Cardiac muscle cell (in vitro differentiated cells and primary cell): ENCODE measurements at regions not wholly inside any gene's neighbourhood (a gene's known extent, or its start where the extent isn't known, plus 50 kb on each side); places are given as distances from the start of the nearest gene placed in this dataset.

Experiments used
- DNase-seq, 2 donors: peaks; one replicate each; pipeline versions ENCODE4 v3.0.0 to v3.0.0-alpha.2; 2010 to 2017; ENCODE audit warnings: low read depth in 1 of 2, low spot score in 1 of 2
- H3K27ac ChIP-seq: fragments of 200-600 bp; sonication (generic); 2 replicates; pipeline ENCODE4 v1.5.1; 2016
- H3K27me3 ChIP-seq: fragments of 200-600 bp; sonication (generic); 2 replicates; pipeline ENCODE4 v1.6.0; 2016; ENCODE audit warnings: control low read depth
- H3K36me3 ChIP-seq: fragments of 200-600 bp; sonication (generic); 2 replicates; pipeline ENCODE4 v1.5.1; 2016; ENCODE audit warnings: control low read depth
- H3K4me1 ChIP-seq: fragments of 200-600 bp; sonication (generic); 2 replicates; pipeline ENCODE4 v1.8.1; 2017; ENCODE audit warnings: low read depth, mild to moderate bottlenecking, mixed run types
- H3K4me3 ChIP-seq: fragments of 200-600 bp; sonication (generic); 2 replicates; pipeline ENCODE4 v1.5.1; 2016; ENCODE audit warnings: mild to moderate bottlenecking
- H3K9me3 ChIP-seq: fragments of 200-600 bp; sonication (generic); 2 replicates; pipeline ENCODE4 v1.5.1; 2017; ENCODE audit warnings: low read depth, mild to moderate bottlenecking, control low read depth
- TF ChIP-seq, protein P1 (sequence below): IDR thresholded peaks from 2 replicates; pipeline ENCODE4 v1.5.1; 2012; ENCODE audit warnings: low read depth, mild to moderate bottlenecking, low read length

DNA sequence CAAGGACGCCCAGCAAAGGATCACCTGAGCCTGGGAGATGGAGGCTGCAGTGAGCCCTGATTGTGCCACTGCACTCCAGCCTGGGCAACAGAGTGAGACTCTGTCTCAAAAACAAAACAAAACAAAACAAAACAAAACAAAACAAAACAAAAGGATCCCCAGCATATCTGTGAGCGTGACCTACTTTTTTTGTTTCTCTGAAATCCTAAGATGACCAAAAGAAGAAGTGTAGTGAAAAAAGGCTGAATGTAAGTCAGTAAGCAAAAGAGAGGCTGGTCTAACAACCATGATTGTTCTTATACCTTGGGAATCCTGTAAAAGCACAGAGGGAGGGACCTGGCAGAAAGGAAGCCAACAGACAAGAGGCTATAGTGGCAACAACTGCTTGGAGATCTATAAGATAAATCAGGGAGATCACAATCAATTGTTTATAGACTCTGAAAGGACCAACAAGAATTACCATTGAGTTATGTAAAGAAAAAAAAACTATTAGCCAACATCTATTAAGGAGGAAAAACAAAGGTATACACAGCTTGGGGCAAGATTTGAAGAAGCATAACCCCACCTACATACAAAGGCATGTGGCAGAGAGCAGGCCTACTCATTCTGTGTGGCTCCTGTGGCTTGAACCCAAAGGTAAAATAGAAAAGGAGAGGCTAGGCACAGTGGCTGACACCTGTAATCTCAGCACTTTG is 255.2 kb upstream of the KLF14 start:
- DNase-seq: no peak
- no peak overlapping the region for H3K4me3 ChIP-seq
- no peaks in the 10 kb centered on the region for H3K4me1 ChIP-seq
- H3K9me3 ChIP-seq: no peaks in the 10 kb centered on the region
- TF ChIP-seq, protein P1, sequence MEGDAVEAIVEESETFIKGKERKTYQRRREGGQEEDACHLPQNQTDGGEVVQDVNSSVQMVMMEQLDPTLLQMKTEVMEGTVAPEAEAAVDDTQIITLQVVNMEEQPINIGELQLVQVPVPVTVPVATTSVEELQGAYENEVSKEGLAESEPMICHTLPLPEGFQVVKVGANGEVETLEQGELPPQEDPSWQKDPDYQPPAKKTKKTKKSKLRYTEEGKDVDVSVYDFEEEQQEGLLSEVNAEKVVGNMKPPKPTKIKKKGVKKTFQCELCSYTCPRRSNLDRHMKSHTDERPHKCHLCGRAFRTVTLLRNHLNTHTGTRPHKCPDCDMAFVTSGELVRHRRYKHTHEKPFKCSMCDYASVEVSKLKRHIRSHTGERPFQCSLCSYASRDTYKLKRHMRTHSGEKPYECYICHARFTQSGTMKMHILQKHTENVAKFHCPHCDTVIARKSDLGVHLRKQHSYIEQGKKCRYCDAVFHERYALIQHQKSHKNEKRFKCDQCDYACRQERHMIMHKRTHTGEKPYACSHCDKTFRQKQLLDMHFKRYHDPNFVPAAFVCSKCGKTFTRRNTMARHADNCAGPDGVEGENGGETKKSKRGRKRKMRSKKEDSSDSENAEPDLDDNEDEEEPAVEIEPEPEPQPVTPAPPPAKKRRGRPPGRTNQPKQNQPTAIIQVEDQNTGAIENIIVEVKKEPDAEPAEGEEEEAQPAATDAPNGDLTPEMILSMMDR: no peak
- no peak overlapping the region for H3K27ac ChIP-seq
- H3K36me3 ChIP-seq: no peaks in the 10 kb centered on the region
- no peaks in the 10 kb centered on the region for H3K27me3 ChIP-seq

DNA sequence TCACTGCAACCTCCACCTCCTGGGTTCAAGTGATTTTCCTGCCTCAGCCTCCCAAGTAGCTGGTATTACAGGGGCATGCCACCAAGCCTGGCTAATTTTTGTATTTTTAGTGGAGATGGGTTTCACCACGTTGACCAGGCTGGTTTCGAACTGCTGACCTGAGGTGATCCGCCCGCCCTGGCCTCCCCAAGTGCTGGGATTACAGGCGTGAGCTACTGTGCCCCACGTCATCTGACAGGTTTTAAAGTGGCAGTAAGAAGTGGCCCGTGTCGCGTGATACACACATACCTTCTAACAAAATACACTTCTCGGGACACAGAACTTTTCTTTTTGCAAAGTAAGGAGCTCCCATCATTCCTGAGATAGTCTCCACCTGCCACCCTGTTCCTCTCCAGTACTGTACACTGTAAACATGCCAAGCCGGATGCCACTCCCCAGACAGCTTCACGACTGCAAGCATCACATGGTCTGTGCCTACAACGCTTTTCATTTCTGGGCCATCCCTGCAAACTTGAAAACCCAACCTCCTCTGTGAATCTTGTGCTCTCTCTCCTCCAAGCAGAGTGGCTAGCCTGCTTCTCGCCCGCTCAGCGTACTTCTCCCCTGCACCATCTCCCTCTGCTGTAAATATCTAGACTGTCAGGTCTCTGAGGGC is 256.3 kb upstream of the KLF14 start:
- H3K27ac ChIP-seq: no peak overlapping the region
- no peaks in the 10 kb centered on the region for H3K4me1 ChIP-seq
- no peaks in the 10 kb centered on the region for H3K9me3 ChIP-seq
- no peak overlapping the region for H3K4me3 ChIP-seq
- H3K27me3 ChIP-seq: no peaks in the 10 kb centered on the region
- H3K36me3 ChIP-seq: no peaks in the 10 kb centered on the region
- DNase-seq: no peak
- TF ChIP-seq, protein P1: no peak

DNA sequence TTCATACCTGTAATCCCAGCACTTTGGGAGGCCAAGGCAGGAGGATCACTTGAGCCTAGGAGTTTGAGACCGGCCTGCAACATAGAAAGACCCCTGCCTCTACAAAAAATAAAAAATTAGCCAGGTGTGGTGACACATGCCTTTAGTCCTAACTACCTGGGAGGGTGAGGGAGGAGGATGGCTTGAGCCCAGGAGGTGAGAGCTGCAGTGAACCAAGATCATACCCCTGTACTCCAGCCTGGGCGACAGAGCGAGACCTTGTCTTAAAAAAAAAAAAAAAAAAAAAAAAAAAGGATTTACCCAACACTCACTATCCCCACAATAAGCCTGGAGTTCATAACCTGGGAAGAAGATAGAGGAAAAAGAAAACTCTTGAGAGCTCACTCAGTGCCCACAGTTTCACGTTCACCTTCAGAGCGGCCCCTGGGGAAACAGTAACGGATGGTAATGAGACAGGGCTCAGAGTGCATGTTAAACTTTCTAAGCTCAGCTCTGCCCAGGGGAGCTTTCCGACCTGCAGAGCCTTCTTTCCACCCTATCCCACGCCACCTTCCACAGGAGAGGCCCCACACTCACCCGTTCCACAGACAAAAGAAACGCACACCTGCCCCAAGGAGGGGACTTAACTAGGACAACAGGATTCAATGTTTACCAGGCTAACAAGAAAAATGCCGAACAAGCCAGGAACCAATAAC is 259.8 kb upstream of the KLF14 start:
- TF ChIP-seq, protein P1: no peak
- Histone ChIP-seq H3K27me3 (no peaks in the 10 kb centered on the region), H3K9me3 (no peaks in the 10 kb centered on the region), H3K27ac (no peak overlapping the region), H3K4me3 (no peak overlapping the region), H3K4me1 (no peaks in the 10 kb centered on the region), H3K36me3 (no peaks in the 10 kb centered on the region)
- DNase-seq: no peak

DNA sequence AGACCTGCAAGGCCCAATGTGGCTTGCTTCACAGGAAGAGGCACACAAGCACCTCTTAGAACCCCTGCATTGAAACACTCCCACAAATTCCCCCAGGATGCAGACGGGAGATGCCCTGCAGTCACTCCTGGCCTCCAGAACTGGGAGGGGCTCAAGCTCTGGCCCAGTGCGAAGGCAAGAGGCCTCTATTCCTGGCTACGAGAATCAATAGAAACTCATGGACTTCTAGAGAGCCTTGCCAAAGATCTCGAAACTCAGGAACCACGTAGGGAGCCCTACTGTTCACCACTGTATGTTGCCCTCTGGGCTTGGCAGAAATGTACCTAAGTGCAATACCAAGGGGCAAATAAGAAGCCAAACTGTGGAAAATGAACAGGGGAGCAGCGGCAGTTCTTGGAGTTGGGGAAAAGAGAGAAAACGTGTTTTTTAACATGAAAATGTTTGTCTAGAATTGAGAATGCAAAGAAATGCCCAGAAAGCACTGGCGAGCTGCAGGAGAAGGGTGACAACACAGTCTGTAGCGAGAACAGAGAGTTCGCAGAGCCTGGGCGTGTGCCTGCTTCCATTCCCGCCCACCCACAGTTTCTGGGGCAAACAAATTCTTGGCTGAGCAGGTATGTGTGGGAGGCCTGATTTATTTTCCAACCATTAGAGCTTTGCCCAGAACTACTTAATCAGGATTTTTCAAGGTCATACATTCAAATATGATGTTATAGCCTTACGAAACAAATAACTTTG is 260.5 kb upstream of the KLF14 start:
- no peaks in the 10 kb centered on the region for H3K4me1 ChIP-seq
- H3K27ac ChIP-seq: no peak overlapping the region
- TF ChIP-seq, protein P1: no peak
- H3K27me3 ChIP-seq: no peaks in the 10 kb centered on the region
- DNase-seq: peak in 1 of 2 donors; percentile 47
- H3K9me3 ChIP-seq: no peaks in the 10 kb centered on the region
- H3K4me3 ChIP-seq: no peak overlapping the region
- no peaks in the 10 kb centered on the region for H3K36me3 ChIP-seq

DNA sequence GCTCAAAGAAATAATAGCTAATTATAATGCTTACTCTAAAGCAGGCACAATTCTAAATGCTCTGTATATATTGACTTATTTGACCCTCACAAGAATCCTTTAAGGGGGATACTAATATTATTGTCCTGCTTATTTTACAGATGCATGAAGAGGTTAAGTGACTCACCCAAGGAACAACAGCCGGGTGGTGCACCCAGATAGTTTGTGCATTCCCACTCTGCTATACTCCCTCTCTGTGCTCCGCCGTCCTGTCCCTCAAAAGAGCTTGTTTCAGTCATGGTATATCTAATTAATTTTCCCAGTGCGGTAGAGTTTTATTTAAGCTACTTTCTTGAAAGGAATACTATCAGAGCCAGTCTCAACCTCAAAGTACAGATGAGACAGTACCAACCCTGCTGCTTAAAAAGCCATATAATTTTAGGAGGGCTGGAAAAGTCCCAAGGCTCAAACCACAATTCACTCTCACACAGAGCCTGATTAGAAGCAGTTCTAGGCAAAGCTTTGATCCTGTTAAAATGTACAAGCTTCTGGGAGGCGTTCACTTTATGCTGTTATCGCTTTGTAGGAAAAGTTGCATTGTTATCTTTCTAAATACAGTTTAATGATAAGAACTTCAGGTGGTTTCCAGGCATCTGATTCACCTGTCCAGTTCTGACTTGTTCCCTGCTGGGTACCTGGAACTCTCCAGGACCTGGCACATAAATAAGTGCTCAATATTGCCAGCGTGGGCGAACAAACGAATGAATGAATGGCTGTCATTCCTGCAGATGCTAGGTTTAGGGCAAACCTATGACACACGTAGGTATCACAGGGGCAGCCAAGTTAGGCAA is 261.5 kb upstream of the KLF14 start:
- Histone ChIP-seq H3K36me3 (no peaks in the 10 kb centered on the region), H3K4me1 (no peaks in the 10 kb centered on the region), H3K27ac (no peak overlapping the region), H3K27me3 (no peaks in the 10 kb centered on the region), H3K9me3 (no peaks in the 10 kb centered on the region), H3K4me3 (no peak overlapping the region)
- DNase-seq: no peak
- TF ChIP-seq, protein P1: no peak
